Stimulated activated CD4-positive, alpha-beta T cell treated with anti-CD3 and anti-CD28 coated beads, Interleukin-12 subunit alpha, Interleukin-12 subunit beta, amount 100 ng/mL, for 24 hours (primary cell): ENCODE measurements at regions not wholly inside any gene's neighbourhood (a gene's known extent, or its start where the extent isn't known, plus 50 kb on each side); places are given as distances from the start of the nearest gene placed in this dataset.

Experiments used
- DNase-seq, 2 experiments: peaks; one replicate each; pipeline ENCODE4 v3.0.0-alpha.2; 2020; ENCODE audit warnings: low read depth in 2 of 2

GRCh38 chr17:65366102-65366844 is 195.2 kb downstream of the AXIN2 start:
- peak; percentile 43 to 80 for DNase-seq

- no peak for DNase-seq
Measured at GRCh38 chr17:65365169-65365568, 196.3 kb downstream of the AXIN2 start.

DNA sequence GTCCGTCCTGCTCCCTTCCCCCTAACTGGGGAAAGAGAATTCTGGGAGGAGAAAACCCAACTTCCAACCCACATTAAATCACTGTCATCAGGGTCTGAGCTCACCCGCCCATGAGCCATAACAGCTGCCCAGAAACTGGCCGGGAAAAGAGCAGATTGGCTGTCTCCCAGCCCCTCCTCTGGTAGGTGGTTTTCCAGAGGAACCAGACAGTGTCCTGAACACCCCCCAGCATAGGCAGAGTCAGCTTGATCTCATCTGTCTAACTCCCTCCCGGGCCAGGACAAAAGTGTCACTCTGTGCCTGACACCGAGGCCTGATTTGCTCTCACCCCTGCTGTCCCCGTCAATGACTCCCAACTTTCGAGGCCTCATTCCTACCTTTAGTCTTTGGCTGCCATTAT is 197.0 kb downstream of the AXIN2 start:
- no peak for DNase-seq

DNA sequence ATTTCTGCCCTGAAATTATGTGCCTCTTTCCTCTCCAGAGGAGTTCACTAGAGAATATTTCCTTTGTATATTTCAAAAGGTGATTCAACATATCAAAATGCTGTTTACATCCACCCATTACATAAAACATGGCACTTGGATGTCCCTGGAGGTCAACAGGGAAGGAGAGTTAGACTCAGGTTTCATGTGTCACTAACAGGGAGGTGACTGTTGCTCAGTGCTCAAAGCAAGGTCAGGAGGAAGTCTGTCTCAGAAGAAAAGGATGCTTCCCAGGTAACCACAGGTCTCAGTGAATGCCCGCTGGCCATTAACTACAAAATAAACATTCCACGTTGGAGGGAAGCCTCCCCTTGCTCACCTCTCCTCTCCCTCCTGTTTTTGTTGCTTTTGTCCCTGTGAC is 198.6 kb downstream of the AXIN2 start:
- DNase-seq = no peak

DNA sequence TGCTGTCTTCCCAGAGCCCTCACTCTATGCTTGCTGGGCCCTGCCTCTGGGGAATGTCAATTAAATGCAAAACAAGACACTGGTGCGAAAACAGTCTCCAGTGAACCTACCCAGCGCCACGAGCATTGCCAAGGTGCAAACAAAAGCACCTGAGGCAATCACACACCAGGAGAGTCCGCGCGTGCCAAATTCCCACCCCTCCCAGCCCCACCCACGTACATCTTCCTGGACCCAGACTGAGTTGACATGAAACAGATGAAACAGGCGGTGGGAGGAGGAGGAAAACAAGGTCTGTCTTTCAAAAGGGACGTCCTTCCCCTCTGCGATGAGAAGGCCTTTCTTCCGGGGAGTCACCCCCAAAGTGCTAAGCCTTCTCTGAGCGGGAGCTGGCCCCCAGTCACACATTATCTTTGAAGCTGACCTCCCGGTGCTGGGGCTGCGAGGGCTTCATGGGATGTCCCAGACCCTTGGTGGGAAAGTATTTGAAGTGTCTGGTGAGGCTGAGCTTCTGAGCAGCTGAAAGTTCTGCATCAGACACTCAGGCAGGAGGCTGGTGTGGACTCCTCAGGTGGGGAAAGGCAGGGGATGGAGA is 200.4 kb downstream of the AXIN2 start:
- no peak for DNase-seq

- peak in 1 of 2 experiments; percentile 41 for DNase-seq
Measured at GRCh38 chr17:65359016-65359415, 202.4 kb downstream of the AXIN2 start.

- no peak for DNase-seq
Measured at GRCh38 chr17:65356536-65356935, 204.9 kb downstream of the AXIN2 start.

GRCh38 chr17:65355246-65355645 is 206.2 kb downstream of the AXIN2 start:
- no peak for DNase-seq

DNA sequence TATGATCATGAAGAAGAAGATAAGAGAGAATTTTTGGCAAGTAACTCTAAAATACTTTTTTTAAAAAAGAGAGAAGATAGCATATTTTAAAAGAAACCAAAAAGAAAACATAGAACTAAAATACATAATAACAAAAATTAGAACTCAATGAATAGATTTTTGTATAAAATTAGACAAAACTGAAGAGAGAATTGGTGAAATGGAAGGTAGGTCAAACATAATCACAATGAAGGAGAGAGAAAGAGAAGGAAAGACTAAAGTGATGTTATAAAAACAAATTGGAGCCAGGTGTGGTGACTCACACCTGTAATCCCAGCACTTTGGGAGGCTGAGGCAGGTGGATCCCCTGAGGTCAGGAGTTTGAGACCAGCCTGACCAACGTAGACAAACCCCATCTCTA is 211.5 kb downstream of the AXIN2 start:
- DNase-seq = no peak

DNA sequence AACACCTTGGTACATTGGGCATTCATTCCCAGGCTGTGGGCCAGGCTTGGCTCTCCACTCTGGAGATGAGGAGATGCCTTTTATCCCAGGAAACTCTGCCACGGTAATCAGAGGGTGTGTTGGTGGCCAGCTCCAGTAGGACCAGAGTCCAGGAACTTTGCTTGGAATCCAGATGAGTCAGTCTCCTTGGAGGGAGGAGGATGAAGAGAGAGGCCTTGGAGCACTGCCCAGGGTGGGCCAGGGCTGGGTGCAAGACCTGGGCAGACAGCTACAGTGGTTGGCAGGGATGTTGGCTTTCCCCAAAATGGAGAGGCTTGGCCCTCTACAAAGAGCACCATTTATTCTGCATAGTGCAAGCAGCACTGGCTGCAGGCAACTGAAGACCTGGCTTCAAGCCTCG is 209.0 kb downstream of the RGS9 start:
- DNase-seq = no peak

- peak in 1 of 2 experiments; percentile 28 for DNase-seq
Measured at GRCh38 chr17:65345261-65346005, 208.3 kb downstream of the RGS9 start.

- DNase-seq = no peak
Measured at GRCh38 chr17:65340401-65340800, 203.2 kb downstream of the RGS9 start.

DNA sequence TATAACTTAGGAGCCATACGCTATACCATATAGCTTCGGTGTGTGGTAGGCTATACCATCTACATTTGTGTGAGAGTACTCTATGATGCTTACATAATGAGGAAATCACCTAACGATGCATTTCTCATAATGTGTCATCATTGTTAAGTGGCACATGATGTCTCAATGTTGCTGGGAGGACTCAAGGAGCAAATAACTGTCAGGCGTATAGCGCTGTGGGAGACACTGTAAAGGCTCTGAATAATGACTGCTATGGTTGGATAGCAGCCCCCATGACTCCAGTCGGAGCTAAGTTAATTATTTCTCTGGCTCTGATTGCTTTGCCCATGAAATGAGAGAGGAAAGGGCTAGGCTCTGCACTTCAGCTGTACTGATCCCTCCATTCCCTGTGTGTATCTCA is 197.2 kb downstream of the RGS9 start:
- no peak for DNase-seq

GRCh38 chr17:65332779-65333178 is 195.6 kb downstream of the RGS9 start:
- DNase-seq = no peak

DNA sequence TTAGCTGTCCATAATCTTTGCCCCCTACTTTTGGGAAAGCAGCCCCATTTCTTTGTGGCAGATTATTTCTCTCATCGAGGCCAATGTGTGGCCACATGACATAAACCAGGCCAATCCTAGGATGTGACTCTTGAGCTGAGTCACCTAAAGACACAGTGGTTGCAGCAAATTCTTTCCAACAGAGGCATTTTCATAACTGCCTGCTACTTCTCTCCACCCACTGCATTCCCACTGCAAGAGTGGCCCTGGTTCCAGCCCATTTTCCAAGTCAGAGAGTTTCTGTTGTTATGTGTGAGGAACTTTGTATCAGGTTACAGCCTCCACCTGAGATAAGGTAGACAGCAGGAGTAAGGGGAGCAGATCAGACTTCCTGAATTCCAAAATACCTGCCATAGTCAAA is 195.2 kb downstream of the RGS9 start:
- no peak for DNase-seq

DNA sequence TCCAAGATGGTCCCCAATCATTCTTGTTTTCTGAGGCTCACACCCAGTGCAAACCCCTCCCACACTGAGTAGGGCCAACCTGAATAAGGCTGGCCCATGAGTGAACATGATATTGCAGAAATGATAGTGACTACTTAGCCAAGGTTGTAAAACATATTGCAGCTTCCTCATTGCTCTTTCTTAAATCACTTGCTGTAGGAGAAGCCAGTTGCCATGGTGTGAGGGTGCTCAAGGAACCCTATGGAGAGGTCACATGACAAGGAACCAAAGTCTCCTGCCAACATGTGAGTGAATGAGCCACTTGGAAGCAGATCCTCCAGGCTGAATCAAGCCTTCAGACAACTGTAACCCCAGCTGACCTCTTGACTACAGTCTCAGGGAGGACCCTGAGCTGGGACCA is 191.4 kb downstream of the RGS9 start:
- no peak for DNase-seq

DNA sequence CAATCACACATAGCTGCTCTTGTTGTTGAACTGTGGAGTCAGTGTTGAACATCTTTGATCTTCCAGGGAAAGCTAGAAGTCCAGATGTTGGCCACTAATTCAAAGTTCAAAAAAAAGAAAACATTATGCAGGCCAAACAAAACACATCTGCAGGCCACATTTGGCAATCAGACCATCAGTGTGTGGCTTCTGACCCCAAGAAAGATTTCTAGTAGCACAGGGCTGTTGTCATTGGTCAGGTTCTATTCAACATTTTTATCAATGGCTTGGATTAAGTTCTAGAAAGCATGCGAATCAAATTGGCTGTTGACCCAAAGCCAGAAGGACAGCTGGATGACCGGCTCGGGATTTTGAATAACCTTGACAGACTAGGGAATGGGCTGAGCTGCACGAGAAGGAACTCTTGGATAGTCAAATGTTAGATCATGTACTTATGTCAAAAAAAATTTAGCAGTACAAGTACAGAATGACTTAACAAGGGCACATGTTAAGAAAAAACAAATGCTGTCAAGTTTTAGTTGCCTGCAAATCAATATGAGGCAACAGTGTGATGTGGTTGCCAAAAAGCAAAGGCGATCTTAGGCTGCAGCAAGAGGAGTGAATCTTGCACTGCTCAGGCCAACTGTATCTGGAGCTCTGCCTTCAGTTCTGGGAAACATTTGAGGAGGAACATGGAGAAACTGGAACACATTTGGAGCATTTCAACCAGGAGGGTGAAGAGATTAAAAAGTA is 187.6 kb downstream of the RGS9 start:
- DNase-seq = no peak

- DNase-seq = no peak
Measured at GRCh38 chr17:65323049-65323448, 185.9 kb downstream of the RGS9 start.

DNA sequence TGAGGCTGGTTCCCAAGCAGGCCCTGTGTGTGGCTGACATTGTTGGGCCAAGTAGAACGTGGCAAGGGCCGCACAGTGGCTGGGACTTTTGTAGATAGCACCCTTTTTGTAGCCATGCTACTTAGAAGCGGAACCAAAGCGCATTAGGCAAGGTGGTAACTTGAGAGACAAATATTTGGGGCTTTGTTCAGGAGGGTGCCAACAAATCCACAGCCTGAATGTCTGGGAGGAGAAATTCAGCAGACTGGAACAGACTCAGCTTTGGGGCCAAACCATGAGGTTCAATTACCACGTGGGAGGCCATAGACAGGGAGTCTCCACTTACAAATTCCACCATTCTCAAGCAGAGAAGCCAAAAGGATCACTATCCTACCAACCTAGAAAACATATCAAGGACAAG is 183.7 kb downstream of the RGS9 start:
- DNase-seq = no peak

DNA sequence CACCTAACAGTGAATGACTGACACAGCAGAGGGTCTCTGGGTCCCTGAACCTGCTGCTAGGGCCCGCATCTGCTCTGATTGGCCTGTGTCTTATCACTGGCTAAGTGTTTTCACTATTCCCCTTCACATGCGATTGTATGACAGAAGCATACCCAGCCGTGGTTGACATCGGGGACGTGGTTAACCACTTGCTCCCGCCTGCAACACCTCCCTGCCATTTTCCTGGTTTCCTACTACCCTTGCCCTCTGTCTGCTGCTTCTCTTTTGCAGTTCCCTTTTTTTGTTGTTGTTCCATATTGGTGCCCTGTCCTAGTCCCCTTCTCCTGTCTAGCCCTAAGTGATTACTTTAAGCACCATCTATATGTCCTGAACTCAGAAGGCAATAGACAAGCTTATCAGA is 177.0 kb downstream of the RGS9 start:
- DNase-seq = no peak

GRCh38 chr17:65312718-65313377 is 175.7 kb downstream of the RGS9 start:
- no peak for DNase-seq

- no peak for DNase-seq
Measured at GRCh38 chr17:65311261-65311660, 174.1 kb downstream of the RGS9 start.
